ENCODE measurements at regions not wholly inside any gene's neighbourhood (a gene's known extent, or its start where the extent isn't known, plus 50 kb on each side); places are given as distances from the start of the nearest gene placed in this dataset.
A peak's percentile ranks its signal among the peaks of the same experiment; 100 is the strongest.

- DNase-seq, result no peak
These were observed 52.4 kb upstream of the SERINC1 start for GRCh38 chr6:122524056-122524455.

DNA sequence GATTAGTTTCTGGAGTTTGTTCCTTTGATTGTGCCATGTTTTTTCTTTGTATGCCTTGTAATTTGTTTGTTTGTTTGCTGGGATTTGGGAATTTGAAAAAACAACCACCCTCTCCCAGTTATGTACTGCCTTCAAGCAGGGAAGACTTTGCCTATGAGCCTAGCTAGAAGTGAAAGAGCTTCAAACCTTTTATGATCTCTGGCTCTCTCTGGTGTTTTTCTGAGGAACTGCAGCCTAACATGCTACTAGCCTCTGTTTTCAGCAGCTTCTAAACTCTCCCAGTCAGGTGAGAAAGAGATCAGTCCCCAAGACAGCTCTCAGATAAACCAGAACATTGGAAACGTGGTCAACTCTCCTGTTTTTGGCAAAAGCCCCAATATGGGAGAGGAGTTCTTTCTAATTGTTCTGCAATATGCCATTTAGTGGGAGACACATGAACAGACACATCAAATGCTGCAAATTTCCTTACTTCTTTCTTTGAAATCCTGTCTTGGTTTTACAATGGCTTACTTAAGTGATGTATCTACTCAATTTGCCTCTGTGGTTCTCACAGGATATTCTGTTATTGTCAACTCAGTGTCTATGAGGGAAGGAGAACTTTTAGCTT lies 58.9 kb upstream of the SERINC1 start:
- DNase-seq, result peak; percentile 13

GRCh38 chr6:122548281-122548680 lies 61.9 kb upstream of the PKIB start:
- no peak for DNase-seq

DNA sequence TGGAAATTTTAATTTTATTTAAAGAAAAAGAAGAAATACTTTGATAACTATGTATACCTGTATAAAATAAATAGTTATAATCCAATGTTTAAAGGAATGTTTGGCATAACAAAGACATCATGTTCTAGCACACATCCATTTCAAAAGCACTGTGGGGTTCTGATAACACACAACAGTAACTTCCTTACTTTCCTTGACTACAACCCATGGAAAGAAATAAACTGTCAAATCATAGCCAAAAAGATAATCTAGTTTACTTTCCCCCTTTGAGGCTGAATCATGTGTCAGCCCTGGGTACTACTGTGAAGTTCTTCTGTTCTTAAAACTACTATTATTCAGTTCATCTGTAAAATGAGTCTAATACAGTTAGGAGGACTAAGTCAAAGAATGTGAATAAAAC lies 61.4 kb upstream of the PKIB start:
- no peak for DNase-seq

GRCh38 chr6:122553697-122554096 lies 56.5 kb upstream of the PKIB start:
- DNase-seq, result peak; percentile 72

- DNase-seq, result no peak
These were observed 54.6 kb upstream of the PKIB start for GRCh38 chr6:122555561-122555960.

GRCh38 chr6:122558080-122558479 lies 52.1 kb upstream of the PKIB start:
- DNase-seq, result no peak

Measured in NCI-H524 treated with DMSO at 0.1 percent for 48 hours (cell line).